ENCODE measurements at regions not wholly inside any gene's neighbourhood (a gene's known extent, or its start where the extent isn't known, plus 50 kb on each side); places are given as distances from the start of the nearest gene placed in this dataset.

DNA sequence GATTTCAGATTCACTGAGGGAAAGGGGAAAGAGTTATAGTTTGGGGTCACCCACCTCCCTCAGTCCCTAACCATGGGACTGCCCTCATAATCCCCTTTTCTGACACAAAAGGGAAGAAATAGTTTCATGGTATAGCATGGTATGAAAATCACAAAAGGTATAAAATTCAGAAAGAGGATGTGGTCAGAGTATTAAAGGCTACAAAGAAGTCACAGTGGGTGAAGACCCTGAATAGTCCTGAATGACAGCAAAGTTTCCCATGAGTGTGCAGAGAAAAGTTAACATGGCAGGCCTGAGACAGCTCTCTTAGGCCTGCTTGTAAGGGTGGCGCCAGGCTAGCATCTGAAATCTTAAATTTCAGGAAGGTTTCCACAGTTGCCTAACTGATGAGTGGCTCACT lies 290.6 kb upstream of the ZNF608 start:
- TF ChIP-seq, protein P1, sequence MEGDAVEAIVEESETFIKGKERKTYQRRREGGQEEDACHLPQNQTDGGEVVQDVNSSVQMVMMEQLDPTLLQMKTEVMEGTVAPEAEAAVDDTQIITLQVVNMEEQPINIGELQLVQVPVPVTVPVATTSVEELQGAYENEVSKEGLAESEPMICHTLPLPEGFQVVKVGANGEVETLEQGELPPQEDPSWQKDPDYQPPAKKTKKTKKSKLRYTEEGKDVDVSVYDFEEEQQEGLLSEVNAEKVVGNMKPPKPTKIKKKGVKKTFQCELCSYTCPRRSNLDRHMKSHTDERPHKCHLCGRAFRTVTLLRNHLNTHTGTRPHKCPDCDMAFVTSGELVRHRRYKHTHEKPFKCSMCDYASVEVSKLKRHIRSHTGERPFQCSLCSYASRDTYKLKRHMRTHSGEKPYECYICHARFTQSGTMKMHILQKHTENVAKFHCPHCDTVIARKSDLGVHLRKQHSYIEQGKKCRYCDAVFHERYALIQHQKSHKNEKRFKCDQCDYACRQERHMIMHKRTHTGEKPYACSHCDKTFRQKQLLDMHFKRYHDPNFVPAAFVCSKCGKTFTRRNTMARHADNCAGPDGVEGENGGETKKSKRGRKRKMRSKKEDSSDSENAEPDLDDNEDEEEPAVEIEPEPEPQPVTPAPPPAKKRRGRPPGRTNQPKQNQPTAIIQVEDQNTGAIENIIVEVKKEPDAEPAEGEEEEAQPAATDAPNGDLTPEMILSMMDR (IDR thresholded peaks at IDR 0.05): no peak
- TF ChIP-seq EZH2phosphoT487 (IDR thresholded peaks at IDR 0.05): no peak
- TF ChIP-seq EZH2 (IDR thresholded peaks at IDR 0.05): no peak
